Right lobe of liver (tissue), 4 donors: ENCODE measurements at regions not wholly inside any gene's neighbourhood (a gene's known extent, or its start where the extent isn't known, plus 50 kb on each side); places are given as distances from the start of the nearest gene placed in this dataset.

ENCODE experiments used
- POLR2A ChIP-seq: fragments of 450-650 bp; IDR thresholded peaks from one replicate; pipeline ENCODE4 v1.6.1; 2017; ENCODE audit warnings: antibody characterized with exemption, mild to moderate bottlenecking
- TF ChIP-seq, protein P1 (sequence below), 4 donors: fragments of 200-600 bp in 3 of 4; fragments of 450-650 bp in 1 of 4; IDR thresholded peaks; one replicate each; pipeline versions ENCODE4 v1.5.1 to v1.8.0; 2016 to 2022; ENCODE audit warnings: antibody characterized with exemption in 4 of 4, mild to moderate bottlenecking in 2 of 4
- donor health status: DM: no; HTN: no; CAD: no.
- donor health status: DM: no; HTN: no; CAD: no.
- donor health status: DM: no; HTN: yes; CAD: no.

DNA sequence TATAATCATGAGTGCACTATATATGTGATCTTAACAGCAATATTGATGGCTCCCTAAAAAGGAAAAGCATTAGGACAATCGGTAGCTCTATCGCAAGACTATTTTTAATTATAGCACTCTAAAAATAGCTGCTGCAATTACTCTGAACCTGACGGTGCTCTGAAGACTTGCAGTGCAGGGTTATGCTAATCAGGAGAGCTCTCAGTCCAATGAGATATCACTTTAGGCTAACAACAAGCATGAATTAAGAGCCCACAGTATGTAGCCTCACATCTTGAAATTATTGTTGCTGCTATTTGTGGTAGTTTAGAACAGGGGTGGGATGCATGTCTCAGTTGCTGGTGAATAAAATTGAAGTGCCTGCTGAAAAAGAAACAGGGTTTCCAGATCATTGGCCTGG, 515.8 kb upstream of the AKR1E2 start:
- TF ChIP-seq, protein P1, sequence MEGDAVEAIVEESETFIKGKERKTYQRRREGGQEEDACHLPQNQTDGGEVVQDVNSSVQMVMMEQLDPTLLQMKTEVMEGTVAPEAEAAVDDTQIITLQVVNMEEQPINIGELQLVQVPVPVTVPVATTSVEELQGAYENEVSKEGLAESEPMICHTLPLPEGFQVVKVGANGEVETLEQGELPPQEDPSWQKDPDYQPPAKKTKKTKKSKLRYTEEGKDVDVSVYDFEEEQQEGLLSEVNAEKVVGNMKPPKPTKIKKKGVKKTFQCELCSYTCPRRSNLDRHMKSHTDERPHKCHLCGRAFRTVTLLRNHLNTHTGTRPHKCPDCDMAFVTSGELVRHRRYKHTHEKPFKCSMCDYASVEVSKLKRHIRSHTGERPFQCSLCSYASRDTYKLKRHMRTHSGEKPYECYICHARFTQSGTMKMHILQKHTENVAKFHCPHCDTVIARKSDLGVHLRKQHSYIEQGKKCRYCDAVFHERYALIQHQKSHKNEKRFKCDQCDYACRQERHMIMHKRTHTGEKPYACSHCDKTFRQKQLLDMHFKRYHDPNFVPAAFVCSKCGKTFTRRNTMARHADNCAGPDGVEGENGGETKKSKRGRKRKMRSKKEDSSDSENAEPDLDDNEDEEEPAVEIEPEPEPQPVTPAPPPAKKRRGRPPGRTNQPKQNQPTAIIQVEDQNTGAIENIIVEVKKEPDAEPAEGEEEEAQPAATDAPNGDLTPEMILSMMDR (IDR thresholded peaks at IDR 0.05): no peak
- no peak for TF ChIP-seq POLR2A
